Transverse colon (tissue), 4 donors: ENCODE measurements at regions not wholly inside any gene's neighbourhood (a gene's known extent, or its start where the extent isn't known, plus 50 kb on each side); places are given as distances from the start of the nearest gene placed in this dataset.

ENCODE experiments used
- DNase-seq: peaks from one replicate; pipeline ENCODE4 v3.0.0-alpha.2; 2019
- H3K27ac ChIP-seq, 4 donors: fragments of 200-600 bp; sonication (generic); 2 replicates each; pipeline ENCODE4 v1.5.1; 2016 to 2018; ENCODE audit warnings: inconsistent platforms in 4 of 4
- H3K27me3 ChIP-seq: fragments of 200-600 bp; sonication (generic); 2 replicates; pipeline ENCODE4 v1.5.1; 2017; ENCODE audit warnings: inconsistent platforms
- H3K36me3 ChIP-seq, 4 donors: fragments of 200-600 bp; sonication (generic); 2 replicates each; pipeline ENCODE4 v1.5.1; 2017 to 2019; ENCODE audit warnings: inconsistent platforms in 4 of 4
- H3K4me1 ChIP-seq, 4 donors: fragments of 200-600 bp; sonication (generic); 2 replicates each; pipeline ENCODE4 v1.5.1; 2017 to 2020; ENCODE audit warnings: inconsistent platforms in 4 of 4
- H3K4me3 ChIP-seq, 4 donors: fragments of 200-600 bp; sonication (generic); 1 replicate in 1 of 4; 2 replicates in 3 of 4; pipeline versions ENCODE4 v1.5.1 to v1.6.1; 2017 to 2019; ENCODE audit warnings: inconsistent platforms in 4 of 4
- H3K9me3 ChIP-seq, 2 donors: fragments of 200-600 bp; sonication (generic); 2 replicates each; pipeline ENCODE4 v1.5.1; 2017 to 2019; ENCODE audit warnings: inconsistent platforms in 2 of 2
- EP300 ChIP-seq: sonication (generic); formaldehyde crosslinking; IDR thresholded peaks from one replicate; pipeline ENCODE4 v1.6.1; 2017; ENCODE audit warnings: antibody characterized with exemption, low read depth
- POLR2A ChIP-seq: fragments of 450-650 bp; IDR thresholded peaks from one replicate; pipeline ENCODE4 v1.6.1; 2016; ENCODE audit warnings: antibody characterized with exemption, mild to moderate bottlenecking, moderate library complexity
- POLR2AphosphoS5 ChIP-seq, 3 donors: sonication (generic); formaldehyde crosslinking; IDR thresholded peaks; one replicate each; pipeline ENCODE4 v1.6.1; 2016; ENCODE audit warnings: antibody characterized with exemption in 3 of 3
- WGBS, 2 donors: methylation state at CpG; one replicate each; pipeline ENCODE4 v1.1.5; 2018; ENCODE audit warnings: low coverage in 1 of 2; 5-methylcytosine and 5-hydroxymethylcytosine counted together
- in situ Hi-C, 4 donors: fragments of 200-750 bp; cut with MboI; loops; one replicate each; pipeline versions ENCODE4 v1.15.0 to v1.15.1; 2017; ENCODE audit warnings: low sequenced_read_pairs in 3 of 4, low pct_ligation_motif_present in 1 of 4, low pct_unique_long_range_greater_than_20kb in 1 of 4
- intact Hi-C: fragments of 100-400 bp; cut with DNase I; formaldehyde crosslinking; loops from one replicate; pipeline ENCODE4 v1.15.1; 2023; ENCODE audit warnings: low total_unique reads
- TF ChIP-seq, protein P1 (sequence below), 5 experiments: fragments of 200-600 bp in 3 of 5; fragments of 450-650 bp in 2 of 5; sonication (generic) in 3 of 5; IDR thresholded peaks; 1 replicate in 2 of 5; 2 replicates in 3 of 5; pipeline ENCODE4 v1.5.1; 2016 to 2017; ENCODE audit warnings: antibody characterized with exemption in 5 of 5, inconsistent platforms in 3 of 5, mild to moderate bottlenecking in 2 of 5, moderate library complexity in 1 of 5

DNA sequence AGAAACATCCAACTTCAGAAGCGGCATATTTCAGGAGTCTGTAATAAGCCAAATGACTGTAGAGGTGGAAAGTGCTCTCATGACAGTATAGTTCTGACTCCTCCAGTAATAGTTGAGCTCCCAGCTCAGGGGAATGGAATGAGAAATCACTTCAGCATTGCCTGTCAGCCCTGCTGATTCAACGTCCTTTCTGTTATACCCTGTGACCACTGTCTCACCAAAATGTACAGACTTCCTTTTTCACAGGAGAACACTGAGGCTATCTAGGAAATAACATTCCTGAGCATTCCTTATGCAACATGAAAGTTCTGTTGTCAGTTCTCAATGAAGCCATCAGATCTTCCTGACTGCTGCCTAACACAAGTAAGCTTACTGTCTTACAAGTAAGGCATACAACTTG is 284.5 kb upstream of the MME start:
- H3K4me1 ChIP-seq: no peaks in the 10 kb centered on the region
- in situ Hi-C loops (no loop called here), intact Hi-C loops (no loop called here)
- no peak overlapping the region for H3K4me3 ChIP-seq
- no peak overlapping the region for H3K27ac ChIP-seq
- no peaks in the 10 kb centered on the region for H3K27me3 ChIP-seq
- no peaks in the 10 kb centered on the region for H3K9me3 ChIP-seq
- 70 to 71% methylated on average over 2 of the region's 2 CpGs for WGBS, 2 donors
- H3K36me3 ChIP-seq: no peaks in the 10 kb centered on the region
- no peak for DNase-seq
- TF ChIP-seq, protein P1, sequence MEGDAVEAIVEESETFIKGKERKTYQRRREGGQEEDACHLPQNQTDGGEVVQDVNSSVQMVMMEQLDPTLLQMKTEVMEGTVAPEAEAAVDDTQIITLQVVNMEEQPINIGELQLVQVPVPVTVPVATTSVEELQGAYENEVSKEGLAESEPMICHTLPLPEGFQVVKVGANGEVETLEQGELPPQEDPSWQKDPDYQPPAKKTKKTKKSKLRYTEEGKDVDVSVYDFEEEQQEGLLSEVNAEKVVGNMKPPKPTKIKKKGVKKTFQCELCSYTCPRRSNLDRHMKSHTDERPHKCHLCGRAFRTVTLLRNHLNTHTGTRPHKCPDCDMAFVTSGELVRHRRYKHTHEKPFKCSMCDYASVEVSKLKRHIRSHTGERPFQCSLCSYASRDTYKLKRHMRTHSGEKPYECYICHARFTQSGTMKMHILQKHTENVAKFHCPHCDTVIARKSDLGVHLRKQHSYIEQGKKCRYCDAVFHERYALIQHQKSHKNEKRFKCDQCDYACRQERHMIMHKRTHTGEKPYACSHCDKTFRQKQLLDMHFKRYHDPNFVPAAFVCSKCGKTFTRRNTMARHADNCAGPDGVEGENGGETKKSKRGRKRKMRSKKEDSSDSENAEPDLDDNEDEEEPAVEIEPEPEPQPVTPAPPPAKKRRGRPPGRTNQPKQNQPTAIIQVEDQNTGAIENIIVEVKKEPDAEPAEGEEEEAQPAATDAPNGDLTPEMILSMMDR (IDR thresholded peaks at IDR 0.05): no peak
- no peak for TF ChIP-seq POLR2AphosphoS5 (IDR thresholded peaks at IDR 0.05)
- TF ChIP-seq POLR2A: no peak
- no peak for TF ChIP-seq EP300

DNA sequence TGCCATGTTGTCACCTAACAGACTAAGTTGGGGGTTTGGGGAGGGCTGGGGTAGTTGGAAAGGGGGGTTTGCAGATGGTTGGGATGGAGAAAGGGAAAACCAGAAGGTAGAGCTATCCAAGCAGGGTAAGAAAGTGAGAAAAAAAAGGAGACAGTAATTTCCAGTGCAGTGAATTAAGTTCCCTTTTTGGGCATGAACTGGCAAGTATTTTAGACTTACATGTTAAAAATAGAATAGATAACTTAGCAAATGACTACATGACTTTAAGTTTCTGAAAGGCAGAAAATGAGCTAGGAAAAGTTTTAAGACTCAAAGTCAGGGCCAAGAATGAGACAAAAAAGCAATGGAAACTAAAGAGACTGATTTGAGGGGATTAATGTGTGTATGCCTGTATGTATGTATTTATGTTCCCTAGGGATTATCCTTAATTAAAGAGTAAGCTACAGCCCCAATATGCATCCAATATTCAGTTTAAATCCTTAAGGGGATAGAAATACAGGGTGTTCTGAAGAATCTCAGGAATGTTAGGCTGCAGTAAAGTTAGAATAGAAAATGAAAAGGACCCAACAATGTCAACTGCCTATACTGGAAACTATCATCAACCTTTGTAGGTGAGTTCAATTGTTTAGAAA is 285.2 kb upstream of the MME start:
- in situ Hi-C loops (no loop called here), intact Hi-C loops (no loop called here)
- Histone ChIP-seq H3K27me3 (no peaks in the 10 kb centered on the region), H3K36me3 (no peaks in the 10 kb centered on the region), H3K27ac (no peak overlapping the region), H3K4me3 (no peak overlapping the region), H3K4me1 (no peaks in the 10 kb centered on the region), H3K9me3 (no peaks in the 10 kb centered on the region)
- no peak for DNase-seq
- TF ChIP-seq POLR2A: no peak
- TF ChIP-seq EP300: no peak
- TF ChIP-seq, protein P1 (IDR thresholded peaks at IDR 0.05): no peak
- no peak for TF ChIP-seq POLR2AphosphoS5 (IDR thresholded peaks at IDR 0.05)

DNA sequence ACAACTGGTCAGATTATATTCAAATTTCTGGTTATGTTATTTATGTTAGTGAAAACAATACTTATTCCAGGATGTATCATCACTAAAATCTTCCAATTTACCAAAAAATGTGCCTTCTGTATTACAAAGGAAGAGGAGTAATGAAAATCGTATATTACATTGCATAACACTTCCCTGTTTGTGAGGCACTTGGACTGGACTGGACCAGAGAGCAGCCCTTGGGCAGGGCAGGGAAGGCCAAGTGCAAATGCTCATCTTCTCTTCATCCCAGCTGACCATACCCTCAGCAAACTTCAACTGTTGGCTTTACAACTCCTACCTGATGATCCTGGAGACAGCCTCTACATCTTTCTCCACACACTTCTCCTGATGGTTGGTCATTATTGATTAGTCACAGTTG is 285.7 kb upstream of the MME start:
- intact Hi-C loops: no loop called here
- Histone ChIP-seq H3K27ac (no peak overlapping the region), H3K4me1 (no peaks in the 10 kb centered on the region), H3K36me3 (no peaks in the 10 kb centered on the region), H3K9me3 (no peaks in the 10 kb centered on the region), H3K27me3 (no peaks in the 10 kb centered on the region), H3K4me3 (no peak overlapping the region)
- 43 to 46% methylated on average over 1 of the region's 1 CpG for WGBS, 2 donors
- in situ Hi-C loops: no loop called here
- no peak for TF ChIP-seq POLR2A
- TF ChIP-seq EP300: no peak
- TF ChIP-seq, protein P1 (IDR thresholded peaks at IDR 0.05): no peak
- TF ChIP-seq POLR2AphosphoS5 (IDR thresholded peaks at IDR 0.05): no peak
- no peak for DNase-seq

DNA sequence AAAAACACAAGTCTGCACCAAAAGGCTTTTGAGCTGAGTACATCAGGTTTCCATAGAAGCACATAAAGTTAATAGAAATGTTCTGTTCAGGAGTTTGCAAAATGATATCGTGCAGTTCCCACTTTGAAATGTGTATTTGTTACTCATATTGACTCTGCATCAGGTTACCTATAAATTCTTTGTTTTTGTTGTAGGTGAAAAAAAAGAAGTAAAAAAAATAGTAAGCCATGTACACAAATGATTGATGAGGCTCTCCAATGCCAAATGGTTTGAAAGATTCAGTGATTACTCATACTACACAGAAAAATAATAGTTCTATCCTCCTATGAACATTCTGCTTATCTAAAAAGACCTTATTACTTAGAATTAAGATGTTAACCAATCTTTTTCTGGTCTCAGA is 287.3 kb upstream of the MME start:
- DNase-seq: no peak
- TF ChIP-seq, protein P1 (IDR thresholded peaks at IDR 0.05): no peak
- TF ChIP-seq POLR2A (no peak), EP300 (no peak), POLR2AphosphoS5 (IDR thresholded peaks at IDR 0.05) (no peak)
- in situ Hi-C loops (no loop called here), intact Hi-C loops (no loop called here)
- Histone ChIP-seq H3K27me3 (no peaks in the 10 kb centered on the region), H3K27ac (no peak overlapping the region), H3K4me1 (no peaks in the 10 kb centered on the region), H3K4me3 (no peak overlapping the region), H3K36me3 (no peaks in the 10 kb centered on the region), H3K9me3 (no peaks in the 10 kb centered on the region)
- 63 to 80% methylated on average over 1 of the region's 1 CpG for WGBS, 2 donors
